ENCODE measurements at regions not wholly inside any gene's neighbourhood (a gene's known extent, or its start where the extent isn't known, plus 50 kb on each side); places are given as distances from the start of the nearest gene placed in this dataset.

DNA sequence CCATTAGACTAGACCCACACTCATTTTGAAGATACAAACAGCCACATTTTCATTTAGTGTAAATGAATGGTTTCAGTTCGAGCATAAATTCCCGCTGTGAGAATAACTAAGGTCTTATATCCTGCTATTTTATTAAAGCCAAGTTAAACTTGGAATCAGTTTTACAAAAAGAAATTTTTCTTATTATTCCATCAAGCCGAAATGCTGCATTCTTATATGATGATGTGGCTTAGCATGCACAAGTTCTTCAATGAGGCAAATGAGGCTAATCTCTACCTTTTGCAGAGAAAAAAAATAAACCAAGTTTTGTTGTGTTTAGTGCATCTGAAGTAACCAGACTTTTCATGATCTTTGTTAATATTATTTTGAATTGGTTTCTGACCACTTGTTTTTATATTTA lies 953.9 kb upstream of the PCDH10 start:
- no peak for DNase-seq (ENCODE audit: low spot score)
- Histone ChIP-seq H3K9me3 (ENCODE audit: low read depth) (no peaks in the 10 kb centered on the region), H3K36me3 (replicated peaks; ENCODE audit: insufficient read depth, low read depth) (no peaks in the 10 kb centered on the region), H4K20me1 (ENCODE audit: insufficient read depth, poor library complexity, severe bottlenecking) (no peaks in the 10 kb centered on the region), H3K27me3 (no peaks in the 10 kb centered on the region), H2AFZ (no peak overlapping the region), H3K4me3 (no peak overlapping the region), H3K4me1 (ENCODE audit: insufficient read depth) (no peaks in the 10 kb centered on the region), H3K79me2 (no peaks in the 10 kb centered on the region), H3K27ac (no peak overlapping the region), H3K9me2 (replicated peaks; ENCODE audit: insufficient read depth) (no peaks in the 10 kb centered on the region), H3K4me2 (no peak overlapping the region)
- WGBS (ENCODE audit: low lambda C conversion rate, missing lambda C conversion rate): 89% methylated on average over 3 of the region's 3 CpGs
- TF ChIP-seq CTCF (IDR thresholded peaks at IDR 0.05; ENCODE audit: poor library complexity) (no peak), EZH2phosphoT487 (IDR thresholded peaks at IDR 0.05; ENCODE audit: low read depth, severe bottlenecking, unreplicated experiment) (no peak), EZH2 (IDR thresholded peaks at IDR 0.05; ENCODE audit: borderline replicate concordance) (no peak)

DNA sequence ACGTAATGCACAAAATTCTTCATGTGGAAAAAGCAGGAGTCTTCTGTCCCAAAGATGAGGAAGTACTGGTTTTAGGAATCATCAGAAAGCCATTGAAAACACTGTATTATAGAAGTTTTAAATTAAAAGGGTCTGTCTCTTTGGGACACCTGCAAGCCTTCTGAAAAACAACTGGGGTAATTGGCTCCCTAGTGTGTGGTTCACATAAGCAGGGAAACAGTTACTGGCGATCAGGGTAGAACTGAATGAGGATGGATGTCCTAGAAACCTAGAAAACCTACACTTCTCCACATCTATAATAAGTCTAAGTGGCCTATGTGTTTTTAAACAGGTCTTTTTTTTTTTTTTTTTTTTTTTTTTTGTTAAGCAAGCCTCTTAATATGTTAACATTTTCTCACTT lies 945.5 kb upstream of the PCDH10 start:
- no peaks in the 10 kb centered on the region for H3K4me1 ChIP-seq (ENCODE audit: insufficient read depth)
- TF ChIP-seq EZH2 (IDR thresholded peaks at IDR 0.05; ENCODE audit: borderline replicate concordance): no peak
- no peak for TF ChIP-seq CTCF (IDR thresholded peaks at IDR 0.05; ENCODE audit: poor library complexity)
- no peak for TF ChIP-seq EZH2phosphoT487 (IDR thresholded peaks at IDR 0.05; ENCODE audit: low read depth, severe bottlenecking, unreplicated experiment)
- no peak overlapping the region for H3K4me3 ChIP-seq
- no peaks in the 10 kb centered on the region for H3K9me2 ChIP-seq (replicated peaks; ENCODE audit: insufficient read depth)
- no peak for DNase-seq (ENCODE audit: low spot score)
- H3K27me3 ChIP-seq: no peaks in the 10 kb centered on the region
- no peaks in the 10 kb centered on the region for H4K20me1 ChIP-seq (ENCODE audit: insufficient read depth, poor library complexity, severe bottlenecking)
- no peaks in the 10 kb centered on the region for H3K36me3 ChIP-seq (replicated peaks; ENCODE audit: insufficient read depth, low read depth)
- 74% methylated on average over 2 of the region's 2 CpGs for WGBS (ENCODE audit: low lambda C conversion rate, missing lambda C conversion rate)
- no peaks in the 10 kb centered on the region for H3K79me2 ChIP-seq
- H3K27ac ChIP-seq: no peak overlapping the region
- no peaks in the 10 kb centered on the region for H3K9me3 ChIP-seq (ENCODE audit: low read depth)
- H2AFZ ChIP-seq: no peak overlapping the region
- no peak overlapping the region for H3K4me2 ChIP-seq

GRCh38 chr4:132214519-132214918 lies 934.6 kb upstream of the PCDH10 start:
- no peak overlapping the region for H3K4me2 ChIP-seq
- 94% methylated on average over 2 of the region's 2 CpGs for WGBS (ENCODE audit: low lambda C conversion rate, missing lambda C conversion rate)
- no peaks in the 10 kb centered on the region for H3K36me3 ChIP-seq (replicated peaks; ENCODE audit: insufficient read depth, low read depth)
- no peaks in the 10 kb centered on the region for H3K9me2 ChIP-seq (replicated peaks; ENCODE audit: insufficient read depth)
- no peaks in the 10 kb centered on the region for H3K4me1 ChIP-seq (ENCODE audit: insufficient read depth)
- no peak for DNase-seq (ENCODE audit: low spot score)
- H3K9me3 ChIP-seq (ENCODE audit: low read depth): no peaks in the 10 kb centered on the region
- H3K27me3 ChIP-seq: no peaks in the 10 kb centered on the region
- H4K20me1 ChIP-seq (ENCODE audit: insufficient read depth, poor library complexity, severe bottlenecking): no peaks in the 10 kb centered on the region
- no peak overlapping the region for H3K4me3 ChIP-seq
- no peak overlapping the region for H2AFZ ChIP-seq
- no peaks in the 10 kb centered on the region for H3K79me2 ChIP-seq
- no peak overlapping the region for H3K27ac ChIP-seq
- no peak for TF ChIP-seq CTCF (IDR thresholded peaks at IDR 0.05; ENCODE audit: poor library complexity)
- TF ChIP-seq EZH2 (IDR thresholded peaks at IDR 0.05; ENCODE audit: borderline replicate concordance): no peak
- TF ChIP-seq EZH2phosphoT487 (IDR thresholded peaks at IDR 0.05; ENCODE audit: low read depth, severe bottlenecking, unreplicated experiment): no peak

DNA sequence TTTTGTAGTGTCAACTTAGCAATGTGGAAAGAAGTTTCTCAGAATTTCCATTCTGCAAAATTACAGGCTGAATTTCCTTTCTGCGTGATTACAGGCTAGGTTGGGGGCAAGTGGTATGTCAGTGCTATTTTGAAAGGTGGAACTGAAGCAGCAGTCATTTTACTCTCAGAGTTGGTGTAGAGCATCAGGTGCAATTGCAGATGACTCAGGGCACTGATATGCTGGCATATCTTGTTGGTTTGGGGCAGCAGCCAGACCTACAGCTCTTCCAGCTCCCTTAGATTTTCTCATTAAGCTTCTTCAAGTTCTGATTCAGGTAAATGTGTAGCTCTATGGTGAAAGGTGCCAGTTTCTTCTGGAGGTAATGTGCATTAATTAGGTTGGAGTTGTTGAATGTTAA lies 930.7 kb upstream of the PCDH10 start:
- Histone ChIP-seq H3K4me2 (no peak overlapping the region), H3K9me2 (replicated peaks; ENCODE audit: insufficient read depth) (no peaks in the 10 kb centered on the region), H3K4me3 (no peak overlapping the region), H4K20me1 (ENCODE audit: insufficient read depth, poor library complexity, severe bottlenecking) (no peaks in the 10 kb centered on the region), H3K27me3 (no peaks in the 10 kb centered on the region), H3K4me1 (ENCODE audit: insufficient read depth) (no peaks in the 10 kb centered on the region), H3K27ac (no peak overlapping the region), H3K79me2 (no peaks in the 10 kb centered on the region), H3K9me3 (ENCODE audit: low read depth) (no peaks in the 10 kb centered on the region), H2AFZ (no peak overlapping the region), H3K36me3 (replicated peaks; ENCODE audit: insufficient read depth, low read depth) (no peaks in the 10 kb centered on the region)
- WGBS (ENCODE audit: low lambda C conversion rate, missing lambda C conversion rate): 94% methylated on average over 1 of the region's 1 CpG
- DNase-seq (ENCODE audit: low spot score): no peak
- no peak for TF ChIP-seq CTCF (IDR thresholded peaks at IDR 0.05; ENCODE audit: poor library complexity)
- no peak for TF ChIP-seq EZH2 (IDR thresholded peaks at IDR 0.05; ENCODE audit: borderline replicate concordance)
- no peak for TF ChIP-seq EZH2phosphoT487 (IDR thresholded peaks at IDR 0.05; ENCODE audit: low read depth, severe bottlenecking, unreplicated experiment)
